ENCODE measurements at regions not wholly inside any gene's neighbourhood (a gene's known extent, or its start where the extent isn't known, plus 50 kb on each side); places are given as distances from the start of the nearest gene placed in this dataset.
"Not testable (repeated sequence)": the region's sequence is repeated elsewhere in the genome, so short reads cannot be mapped to it uniquely, and the experiment has no call there.

GRCh38 chr5:7225826-7226225 is 170.1 kb upstream of the ADCY2 start:
- ATAC-seq (no peak), DNase-seq (no peak)
- H3K9me3 Mint-ChIP-seq (ENCODE audit: insufficient read depth) = no peaks in the 10 kb centered on the region
- H3K27me3 Mint-ChIP-seq (ENCODE audit: low read depth) = no peaks in the 10 kb centered on the region
- H3K4me3 Mint-ChIP-seq = no peak overlapping the region
- no peaks in the 10 kb centered on the region for H3K36me3 Mint-ChIP-seq (ENCODE audit: low read depth)
- H3K4me1 Mint-ChIP-seq (ENCODE audit: low read depth) = no peaks in the 10 kb centered on the region
- H3K27ac Mint-ChIP-seq = no peak overlapping the region
- POLR2A ChIA-PET = no interaction called here
- CTCF ChIA-PET = no interaction called here

- ATAC-seq (no peak), DNase-seq (no peak)
- H3K36me3 Mint-ChIP-seq (ENCODE audit: low read depth) = no peaks in the 10 kb centered on the region
- no peak overlapping the region for H3K27ac Mint-ChIP-seq
- POLR2A ChIA-PET = no interaction called here
- H3K4me1 Mint-ChIP-seq (ENCODE audit: low read depth) = no peaks in the 10 kb centered on the region
- no peaks in the 10 kb centered on the region for H3K9me3 Mint-ChIP-seq (ENCODE audit: insufficient read depth)
- H3K4me3 Mint-ChIP-seq = no peak overlapping the region
- CTCF ChIA-PET = no interaction called here
- no peaks in the 10 kb centered on the region for H3K27me3 Mint-ChIP-seq (ENCODE audit: low read depth)
These were observed 153.7 kb upstream of the ADCY2 start for GRCh38 chr5:7242118-7242710.

GRCh38 chr5:7244208-7244607 is 151.7 kb upstream of the ADCY2 start:
- no peaks in the 10 kb centered on the region for H3K27me3 Mint-ChIP-seq (ENCODE audit: low read depth)
- no peaks in the 10 kb centered on the region for H3K36me3 Mint-ChIP-seq (ENCODE audit: low read depth)
- no peak overlapping the region for H3K27ac Mint-ChIP-seq
- ChIA-PET CTCF (no interaction called here), POLR2A (no interaction called here)
- no peaks in the 10 kb centered on the region for H3K9me3 Mint-ChIP-seq (ENCODE audit: insufficient read depth)
- DNase-seq (no peak), ATAC-seq (no peak)
- H3K4me1 Mint-ChIP-seq (ENCODE audit: low read depth) = no peaks in the 10 kb centered on the region
- no peak overlapping the region for H3K4me3 Mint-ChIP-seq

GRCh38 chr5:7245121-7245651 is 150.8 kb upstream of the ADCY2 start:
- H3K4me3 Mint-ChIP-seq = no peak overlapping the region
- no peaks in the 10 kb centered on the region for H3K36me3 Mint-ChIP-seq (ENCODE audit: low read depth)
- ATAC-seq (no peak), DNase-seq (no peak)
- H3K9me3 Mint-ChIP-seq (ENCODE audit: insufficient read depth) = no peaks in the 10 kb centered on the region
- ChIA-PET CTCF (no interaction called here), POLR2A (no interaction called here)
- no peaks in the 10 kb centered on the region for H3K27me3 Mint-ChIP-seq (ENCODE audit: low read depth)
- H3K4me1 Mint-ChIP-seq (ENCODE audit: low read depth) = no peaks in the 10 kb centered on the region
- no peak overlapping the region for H3K27ac Mint-ChIP-seq

- Mint-ChIP-seq H3K27me3 (ENCODE audit: low read depth) (no peaks in the 10 kb centered on the region), H3K4me3 (no peak overlapping the region), H3K36me3 (ENCODE audit: low read depth) (no peaks in the 10 kb centered on the region), H3K9me3 (ENCODE audit: insufficient read depth) (no peaks in the 10 kb centered on the region), H3K27ac (no peak overlapping the region), H3K4me1 (ENCODE audit: low read depth) (no peaks in the 10 kb centered on the region)
- ATAC-seq (no peak), DNase-seq (no peak)
- ChIA-PET CTCF (no interaction called here), POLR2A (no interaction called here)
These were observed 149.7 kb upstream of the ADCY2 start for GRCh38 chr5:7246287-7246686.

- POLR2A ChIA-PET = no interaction called here
- H3K36me3 Mint-ChIP-seq (ENCODE audit: low read depth) = no peaks in the 10 kb centered on the region
- H3K9me3 Mint-ChIP-seq (ENCODE audit: insufficient read depth) = no peaks in the 10 kb centered on the region
- no peak overlapping the region for H3K27ac Mint-ChIP-seq
- H3K27me3 Mint-ChIP-seq (ENCODE audit: low read depth) = peaks cover 3% of the 10 kb centered on the region
- ATAC-seq = no peak
- H3K4me3 Mint-ChIP-seq = no peak overlapping the region
- CTCF ChIA-PET = interaction anchor here (0.8 kb wide), 1 partner anchor 10 kb away, joined by 4 read pairs; no protein-coding TSS in a partner anchor
- no peak for DNase-seq
- no peaks in the 10 kb centered on the region for H3K4me1 Mint-ChIP-seq (ENCODE audit: low read depth)
These were observed 145.9 kb upstream of the ADCY2 start for GRCh38 chr5:7250004-7250403.

- Mint-ChIP-seq H3K27me3 (ENCODE audit: low read depth) (peaks cover 3% of the 10 kb centered on the region), H3K36me3 (ENCODE audit: low read depth) (no peaks in the 10 kb centered on the region), H3K4me3 (no peak overlapping the region), H3K27ac (no peak overlapping the region), H3K4me1 (ENCODE audit: low read depth) (no peaks in the 10 kb centered on the region), H3K9me3 (ENCODE audit: insufficient read depth) (no peaks in the 10 kb centered on the region)
- POLR2A ChIA-PET = no interaction called here
- ATAC-seq (no peak), DNase-seq (no peak)
- CTCF ChIA-PET = no interaction called here
These were observed 145.3 kb upstream of the ADCY2 start for GRCh38 chr5:7250611-7251010.

GRCh38 chr5:7251132-7251531 is 144.8 kb upstream of the ADCY2 start:
- H3K27ac Mint-ChIP-seq = no peak overlapping the region
- no peaks in the 10 kb centered on the region for H3K36me3 Mint-ChIP-seq (ENCODE audit: low read depth)
- ChIA-PET CTCF (no interaction called here), POLR2A (no interaction called here)
- DNase-seq (no peak), ATAC-seq (no peak)
- H3K4me3 Mint-ChIP-seq = no peak overlapping the region
- H3K4me1 Mint-ChIP-seq (ENCODE audit: low read depth) = no peaks in the 10 kb centered on the region
- H3K27me3 Mint-ChIP-seq (ENCODE audit: low read depth) = peaks cover 3% of the 10 kb centered on the region
- no peaks in the 10 kb centered on the region for H3K9me3 Mint-ChIP-seq (ENCODE audit: insufficient read depth)

GRCh38 chr5:7261049-7261448 is 134.9 kb upstream of the ADCY2 start:
- DNase-seq (no peak), ATAC-seq (no peak)
- Mint-ChIP-seq H3K4me1 (ENCODE audit: low read depth) (no peaks in the 10 kb centered on the region), H3K4me3 (no peak overlapping the region), H3K27ac (no peak overlapping the region), H3K27me3 (ENCODE audit: low read depth) (no peaks in the 10 kb centered on the region), H3K9me3 (ENCODE audit: insufficient read depth) (no peaks in the 10 kb centered on the region), H3K36me3 (ENCODE audit: low read depth) (no peaks in the 10 kb centered on the region)
- ChIA-PET CTCF (interaction anchor here (1.1 to 1.5 kb wide), 2 partner anchors 11 to 555 kb away, joined by 3 to 4 read pairs; no protein-coding TSS in a partner anchor), POLR2A (no interaction called here)

- no peaks in the 10 kb centered on the region for H3K27me3 Mint-ChIP-seq (ENCODE audit: low read depth)
- DNase-seq (no peak), ATAC-seq (no peak)
- no peaks in the 10 kb centered on the region for H3K9me3 Mint-ChIP-seq (ENCODE audit: insufficient read depth)
- H3K36me3 Mint-ChIP-seq (ENCODE audit: low read depth) = no peaks in the 10 kb centered on the region
- H3K4me1 Mint-ChIP-seq (ENCODE audit: low read depth) = no peaks in the 10 kb centered on the region
- H3K4me3 Mint-ChIP-seq = no peak overlapping the region
- ChIA-PET CTCF (no interaction called here), POLR2A (interaction anchor here (0.7 kb wide), 1 partner anchor 596 kb away, joined by 3 read pairs; no protein-coding TSS in a partner anchor)
- no peak overlapping the region for H3K27ac Mint-ChIP-seq
These were observed 134.0 kb upstream of the ADCY2 start for GRCh38 chr5:7261900-7262299.

- CTCF ChIA-PET; H3K36me3 Mint-ChIP-seq (ENCODE audit: low read depth); DNase-seq; H3K9me3 Mint-ChIP-seq (ENCODE audit: insufficient read depth); H3K27me3 Mint-ChIP-seq (ENCODE audit: low read depth); H3K4me3 Mint-ChIP-seq; H3K27ac Mint-ChIP-seq; H3K4me1 Mint-ChIP-seq (ENCODE audit: low read depth); ATAC-seq; POLR2A ChIA-PET: not testable (repeated sequence)
These were observed 132.4 kb upstream of the ADCY2 start for GRCh38 chr5:7263398-7264015.

- POLR2A ChIA-PET, DNase-seq: not testable (repeated sequence)
These were observed 130.2 kb upstream of the ADCY2 start for GRCh38 chr5:7265776-7266175.

GRCh38 chr5:7268722-7269121 is 127.2 kb upstream of the ADCY2 start:
- H3K27me3 Mint-ChIP-seq (ENCODE audit: low read depth); CTCF ChIA-PET; H3K27ac Mint-ChIP-seq; H3K4me1 Mint-ChIP-seq (ENCODE audit: low read depth); DNase-seq; H3K36me3 Mint-ChIP-seq (ENCODE audit: low read depth); ATAC-seq; H3K4me3 Mint-ChIP-seq; H3K9me3 Mint-ChIP-seq (ENCODE audit: insufficient read depth); POLR2A ChIA-PET: not testable (repeated sequence)

More at GRCh38 chr5:7265776-7266175, 130.2 kb upstream of the ADCY2 start:
- H3K9me3 Mint-ChIP-seq (ENCODE audit: insufficient read depth); H3K27me3 Mint-ChIP-seq (ENCODE audit: low read depth); H3K27ac Mint-ChIP-seq; CTCF ChIA-PET; ATAC-seq; H3K4me1 Mint-ChIP-seq (ENCODE audit: low read depth); H3K36me3 Mint-ChIP-seq (ENCODE audit: low read depth); H3K4me3 Mint-ChIP-seq: not testable (repeated sequence)
